ENCODE measurements at regions not wholly inside any gene's neighbourhood (a gene's known extent, or its start where the extent isn't known, plus 50 kb on each side); places are given as distances from the start of the nearest gene placed in this dataset.

DNA sequence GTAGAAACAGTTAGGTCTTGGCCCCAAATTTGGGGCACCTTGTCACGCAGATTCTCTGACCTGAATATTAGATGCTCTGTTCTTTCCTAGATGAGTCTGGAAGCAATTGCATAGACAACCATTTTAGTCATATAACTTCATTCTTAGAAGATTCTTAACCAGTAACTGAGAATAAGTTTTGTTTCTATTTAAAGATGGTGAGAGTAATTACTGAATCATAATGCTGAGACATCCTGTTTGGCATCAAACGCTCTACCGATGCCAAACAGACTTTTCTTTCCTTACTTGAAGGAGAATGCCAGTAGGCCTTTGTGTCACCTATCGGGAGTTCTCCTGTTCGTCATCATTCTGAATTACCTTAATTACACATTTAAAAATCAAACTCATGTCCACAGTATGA lies 131.6 kb upstream of the ID4 start:
- TF ChIP-seq EZH2 (IDR thresholded peaks at IDR 0.05; ENCODE audit: borderline replicate concordance, low read length) = no peak
- TF ChIP-seq, protein P1, sequence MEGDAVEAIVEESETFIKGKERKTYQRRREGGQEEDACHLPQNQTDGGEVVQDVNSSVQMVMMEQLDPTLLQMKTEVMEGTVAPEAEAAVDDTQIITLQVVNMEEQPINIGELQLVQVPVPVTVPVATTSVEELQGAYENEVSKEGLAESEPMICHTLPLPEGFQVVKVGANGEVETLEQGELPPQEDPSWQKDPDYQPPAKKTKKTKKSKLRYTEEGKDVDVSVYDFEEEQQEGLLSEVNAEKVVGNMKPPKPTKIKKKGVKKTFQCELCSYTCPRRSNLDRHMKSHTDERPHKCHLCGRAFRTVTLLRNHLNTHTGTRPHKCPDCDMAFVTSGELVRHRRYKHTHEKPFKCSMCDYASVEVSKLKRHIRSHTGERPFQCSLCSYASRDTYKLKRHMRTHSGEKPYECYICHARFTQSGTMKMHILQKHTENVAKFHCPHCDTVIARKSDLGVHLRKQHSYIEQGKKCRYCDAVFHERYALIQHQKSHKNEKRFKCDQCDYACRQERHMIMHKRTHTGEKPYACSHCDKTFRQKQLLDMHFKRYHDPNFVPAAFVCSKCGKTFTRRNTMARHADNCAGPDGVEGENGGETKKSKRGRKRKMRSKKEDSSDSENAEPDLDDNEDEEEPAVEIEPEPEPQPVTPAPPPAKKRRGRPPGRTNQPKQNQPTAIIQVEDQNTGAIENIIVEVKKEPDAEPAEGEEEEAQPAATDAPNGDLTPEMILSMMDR (IDR thresholded peaks at IDR 0.05; ENCODE audit: low read length) = no peak

All from OCI-LY1 (cell line).